GM23248 (cell line): ENCODE measurements at regions not wholly inside any gene's neighbourhood (a gene's known extent, or its start where the extent isn't known, plus 50 kb on each side); places are given as distances from the start of the nearest gene placed in this dataset.
"Not testable (repeated sequence)": the region's sequence is repeated elsewhere in the genome, so short reads cannot be mapped to it uniquely, and the experiment has no call there.

Source experiments
- DNase-seq: peaks from one replicate; pipeline ENCODE4 v3.0.0-alpha.2; 2015
- H2AFZ ChIP-seq: fragments of 200-600 bp; sonication (generic); 2 replicates; pipeline ENCODE4 v1.6.1; 2016; ENCODE audit warnings: antibody characterized with exemption
- H3F3A ChIP-seq: fragments of 200-600 bp; sonication (generic); 2 replicates; pipeline ENCODE4 v1.6.1; 2016; ENCODE audit warnings: mild to moderate bottlenecking, antibody characterized with exemption, mixed run types; ENCODE audit not compliant: insufficient read depth
- H3K27ac ChIP-seq: fragments of 200-600 bp; sonication (generic); 2 replicates; pipeline ENCODE4 v1.5.1; 2016; ENCODE audit warnings: mild to moderate bottlenecking
- H3K27me3 ChIP-seq: fragments of 200-600 bp; sonication (generic); replicated peaks from 2 replicates; pipeline ENCODE4 v1.6.1; 2016; ENCODE audit warnings: mild to moderate bottlenecking; ENCODE audit not compliant: insufficient read depth
- H3K36me3 ChIP-seq: fragments of 200-600 bp; sonication (generic); 2 replicates; pipeline ENCODE4 v1.6.1; 2016; ENCODE audit warnings: low read depth, mild to moderate bottlenecking
- H3K4me1 ChIP-seq: fragments of 200-600 bp; sonication (generic); 2 replicates; pipeline ENCODE4 v1.6.1; 2016; ENCODE audit warnings: mild to moderate bottlenecking; ENCODE audit not compliant: insufficient read depth
- H3K4me2 ChIP-seq: fragments of 200-600 bp; sonication (generic); one replicate; pipeline ENCODE4 v1.6.1; 2016; ENCODE audit warnings: mild to moderate bottlenecking; ENCODE audit not compliant: unreplicated experiment
- H3K4me3 ChIP-seq: fragments of 200-600 bp; sonication (generic); 2 replicates; pipeline ENCODE4 v1.5.1; 2016; ENCODE audit warnings: mild to moderate bottlenecking
- H3K79me2 ChIP-seq: fragments of 200-600 bp; sonication (generic); 2 replicates; pipeline ENCODE4 v1.6.1; 2016; ENCODE audit warnings: mild to moderate bottlenecking; ENCODE audit not compliant: insufficient read depth
- H3K9ac ChIP-seq: fragments of 200-600 bp; sonication (generic); 2 replicates; pipeline ENCODE4 v1.6.1; 2016; ENCODE audit warnings: mild to moderate bottlenecking
- H3K9me2 ChIP-seq: fragments of 200-600 bp; sonication (generic); 2 replicates; pipeline ENCODE4 v1.6.1; 2016; ENCODE audit warnings: mixed run types, mild to moderate bottlenecking, moderate library complexity; ENCODE audit not compliant: insufficient read depth
- H3K9me3 ChIP-seq: fragments of 200-600 bp; sonication (generic); one replicate; pipeline ENCODE4 v1.6.1; 2017; ENCODE audit warnings: low read depth
- H4K20me1 ChIP-seq: fragments of 200-600 bp; sonication (generic); 2 replicates; pipeline ENCODE4 v1.6.0; 2016; ENCODE audit not compliant: insufficient read depth
- EZH2 ChIP-seq: fragments of 200-600 bp; sonication (generic); IDR thresholded peaks from 2 replicates; pipeline ENCODE4 v1.6.1; 2018; ENCODE audit warnings: antibody characterized with exemption, mild to moderate bottlenecking; ENCODE audit not compliant: insufficient read depth, poor library complexity, severe bottlenecking
- EZH2phosphoT487 ChIP-seq: fragments of 200-600 bp; sonication (generic); IDR thresholded peaks from 2 replicates; pipeline ENCODE4 v1.6.1; 2018; ENCODE audit warnings: antibody characterized with exemption, moderate library complexity, mild to moderate bottlenecking, low read depth; ENCODE audit not compliant: insufficient read depth
- WGBS, 2 experiments: methylation state at CpG; one replicate each; pipeline ENCODE4 v1.1.6; 2015 to 2017; ENCODE audit warnings: low lambda C conversion rate in 2 of 2, low coverage in 1 of 2; ENCODE audit errors: missing lambda C conversion rate in 2 of 2; 5-methylcytosine and 5-hydroxymethylcytosine counted together
- in situ Hi-C: fragments of 300-500 bp; cut with MboI; formaldehyde crosslinking; loops from 2 replicates; pipeline ENCODE4 v1.15.0; 2020

DNA sequence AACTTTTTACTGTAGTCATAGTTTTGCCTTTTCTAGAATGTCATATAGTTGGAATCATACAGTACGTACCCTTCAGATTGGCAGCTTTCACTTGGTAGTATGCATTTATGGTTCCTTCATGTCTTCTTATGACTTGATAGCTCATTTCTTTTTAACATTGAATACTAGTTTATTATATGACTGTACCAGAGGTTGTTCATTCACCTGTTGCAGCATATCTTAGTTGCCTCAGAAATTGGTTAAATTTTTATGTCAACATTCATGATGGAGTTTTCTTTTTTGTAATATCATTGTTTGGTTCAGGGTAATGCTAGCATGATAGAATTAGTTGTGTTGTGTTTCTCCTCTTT, 94.8 kb upstream of the CDK13 start:
- no peaks in the 10 kb centered on the region for H4K20me1 ChIP-seq
- H3K36me3 ChIP-seq, result no peaks in the 10 kb centered on the region
- H3K4me2 ChIP-seq, result peak overlapping the region; percentile 69
- in situ Hi-C loops, result no loop called here
- TF ChIP-seq EZH2, result no peak
- no peak for TF ChIP-seq EZH2phosphoT487
- peak overlapping the region; percentile 50 for H2AFZ ChIP-seq
- no peaks in the 10 kb centered on the region for H3K9me2 ChIP-seq
- H3K9me3 ChIP-seq, result no peaks in the 10 kb centered on the region
- H3K79me2 ChIP-seq, result no peaks in the 10 kb centered on the region
- H3K27me3 ChIP-seq, result peaks cover 12% of the 10 kb centered on the region; the same call in 1 of the 2 replicates
- H3K27ac ChIP-seq, result no peak overlapping the region
- no peak for DNase-seq
- 45 to 79% methylated on average over 1 of the region's 1 CpG for WGBS, 2 experiments
- H3K4me1 ChIP-seq, result no peaks in the 10 kb centered on the region
- peak overlapping the region; percentile 59 for H3K4me3 ChIP-seq
- no peak overlapping the region; the same call in 1 of the 2 replicates for H3K9ac ChIP-seq
- H3F3A ChIP-seq, result no peaks in the 10 kb centered on the region

DNA sequence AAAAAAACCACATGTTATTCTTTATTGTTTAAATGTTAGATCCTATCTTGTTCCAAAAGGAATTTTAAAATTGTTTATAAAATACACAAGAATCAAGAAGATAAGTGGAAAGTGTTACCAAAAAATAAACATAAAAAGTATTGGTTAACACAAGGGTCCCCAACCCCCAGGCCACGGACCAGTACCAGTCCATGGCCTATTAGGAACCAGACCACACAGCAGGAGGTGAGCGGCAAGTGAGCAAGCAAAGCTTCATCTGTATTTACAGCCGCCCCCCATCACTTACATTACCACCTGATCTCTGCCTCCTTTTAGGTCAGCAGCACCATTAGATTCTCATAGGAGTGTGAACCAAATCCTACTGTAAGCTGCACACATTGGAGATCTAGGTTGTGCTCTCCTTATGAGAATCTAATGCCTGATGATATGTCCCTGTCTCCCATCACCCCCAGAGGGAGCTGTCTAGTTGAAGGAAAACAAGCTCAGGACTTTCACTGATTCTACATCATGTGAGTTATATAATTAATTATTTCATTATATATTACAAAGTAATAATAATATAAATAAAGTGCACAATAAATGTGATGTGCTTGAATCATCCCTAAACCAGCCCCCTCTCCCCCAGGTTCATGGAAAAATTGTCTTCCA, 86.3 kb upstream of the CDK13 start:
- H3F3A ChIP-seq, H3K27ac ChIP-seq, in situ Hi-C loops, H3K36me3 ChIP-seq, H2AFZ ChIP-seq, H3K4me1 ChIP-seq, H3K27me3 ChIP-seq, H3K4me3 ChIP-seq, H3K9me2 ChIP-seq, H3K79me2 ChIP-seq, H3K4me2 ChIP-seq, H3K9me3 ChIP-seq, H3K9ac ChIP-seq, H4K20me1 ChIP-seq: not testable (repeated sequence)
- DNase-seq, result peak; percentile 26
- 70 to 71% methylated on average over 3 of the region's 3 CpGs for WGBS, 2 experiments

DNA sequence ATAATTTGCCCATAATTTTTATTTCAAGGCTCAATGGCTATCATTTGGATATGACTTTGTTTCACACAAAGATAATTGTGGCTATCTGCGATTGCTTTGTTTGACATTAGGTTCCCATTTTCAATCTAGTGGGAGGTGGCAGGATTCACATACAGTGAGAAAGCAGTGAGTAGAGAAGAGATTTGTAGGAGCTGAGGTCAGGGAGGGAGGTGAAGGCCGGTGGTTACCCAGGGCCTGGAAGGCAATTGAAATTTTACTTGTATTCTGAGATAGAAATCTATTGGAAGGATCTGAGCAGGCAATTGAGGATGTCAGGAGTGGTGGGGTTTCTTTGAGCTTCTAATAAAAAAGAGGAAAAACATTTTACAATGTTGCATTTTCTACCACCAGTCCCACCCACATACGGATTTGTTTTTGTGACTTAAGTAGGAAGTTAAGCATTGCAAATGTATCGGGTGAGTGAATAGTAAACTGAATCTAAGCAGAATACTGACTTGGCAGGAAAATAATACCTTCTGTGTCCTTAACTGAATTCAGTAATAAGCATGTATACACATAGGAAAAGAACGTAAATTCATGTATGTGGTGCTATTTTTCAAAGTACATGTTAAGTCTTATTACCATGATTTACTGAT, 80.1 kb upstream of the CDK13 start:
- in situ Hi-C loops, H3K9me2 ChIP-seq, H4K20me1 ChIP-seq, H2AFZ ChIP-seq, H3K36me3 ChIP-seq, H3K9me3 ChIP-seq, H3K27ac ChIP-seq, H3K79me2 ChIP-seq, H3K9ac ChIP-seq, H3F3A ChIP-seq, H3K4me2 ChIP-seq, DNase-seq, H3K4me3 ChIP-seq, H3K27me3 ChIP-seq, H3K4me1 ChIP-seq: not testable (repeated sequence)
- WGBS, 2 experiments, result 40% methylated on average over 5 of the region's 5 CpGs

DNA sequence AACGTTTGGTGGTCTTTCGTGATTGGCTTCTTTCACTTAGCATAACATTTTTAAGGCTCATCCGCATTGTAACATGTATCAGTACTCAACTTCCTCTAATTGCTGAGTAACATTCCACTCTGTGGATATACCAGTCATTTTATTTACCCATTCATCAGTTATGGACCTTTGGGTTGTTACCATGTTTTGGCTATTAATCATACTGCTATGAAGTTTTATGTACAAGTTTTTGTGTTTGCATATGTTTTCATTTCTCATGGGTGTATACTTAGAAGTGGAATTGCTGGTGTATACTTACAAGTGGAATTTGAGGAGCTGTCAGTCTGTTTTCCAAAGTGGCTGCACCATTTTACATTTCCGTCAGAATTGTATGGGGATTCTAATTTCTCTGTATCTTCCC, 78.4 kb upstream of the CDK13 start:
- not testable (repeated sequence) for DNase-seq
- 66 to 67% methylated on average over 4 of the region's 4 CpGs for WGBS, 2 experiments

DNA sequence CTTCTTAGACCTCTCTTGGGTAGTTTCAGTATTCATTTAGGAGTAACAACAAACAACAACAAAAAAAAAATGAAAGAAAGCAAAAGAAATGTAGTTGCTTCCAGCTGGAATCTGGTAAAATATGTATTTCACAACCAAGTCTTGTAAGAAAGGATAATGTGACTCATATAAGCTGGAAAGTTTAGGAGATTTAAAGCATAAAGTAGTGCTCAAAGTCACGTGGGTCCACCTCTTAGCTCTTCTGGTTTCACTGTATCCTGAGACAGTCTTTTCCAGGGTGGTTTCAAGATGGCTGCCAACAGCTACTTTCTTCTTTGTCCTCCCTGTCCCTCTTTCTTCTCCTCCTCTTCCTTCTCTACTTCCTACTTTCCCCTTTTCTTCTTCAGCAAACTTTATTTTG, 69.5 kb upstream of the CDK13 start:
- H3K27ac ChIP-seq, result no peak overlapping the region
- no peaks in the 10 kb centered on the region for H3K79me2 ChIP-seq
- no peaks in the 10 kb centered on the region for H3K9me3 ChIP-seq
- in situ Hi-C loops, result no loop called here
- DNase-seq, result peak; percentile 70
- H4K20me1 ChIP-seq, result no peaks in the 10 kb centered on the region
- H3K4me2 ChIP-seq, result no peak overlapping the region
- no peaks in the 10 kb centered on the region for H3F3A ChIP-seq
- 0 to 5% methylated on average over 1 of the region's 1 CpG for WGBS, 2 experiments
- H3K27me3 ChIP-seq, result no peaks in the 10 kb centered on the region
- H3K36me3 ChIP-seq, result no peaks in the 10 kb centered on the region
- TF ChIP-seq EZH2phosphoT487 (no peak), EZH2 (no peak)
- no peaks in the 10 kb centered on the region for H3K4me1 ChIP-seq
- no peaks in the 10 kb centered on the region for H3K9me2 ChIP-seq
- peak overlapping the region; percentile 15; the same call in 1 of the 2 replicates for H2AFZ ChIP-seq
- no peak overlapping the region for H3K4me3 ChIP-seq
- no peak overlapping the region for H3K9ac ChIP-seq

More for the DNA sequence above, 78.4 kb upstream of the CDK13 start:
- H3K36me3 ChIP-seq, H2AFZ ChIP-seq, H3F3A ChIP-seq, H3K9ac ChIP-seq, H3K4me3 ChIP-seq, H3K27me3 ChIP-seq, H3K4me1 ChIP-seq, H3K79me2 ChIP-seq, H3K4me2 ChIP-seq, in situ Hi-C loops, H3K9me2 ChIP-seq, H4K20me1 ChIP-seq, H3K27ac ChIP-seq, H3K9me3 ChIP-seq: not testable (repeated sequence)
